Smooth muscle cell (in vitro differentiated cells): ENCODE measurements at regions not wholly inside any gene's neighbourhood (a gene's known extent, or its start where the extent isn't known, plus 50 kb on each side); places are given as distances from the start of the nearest gene placed in this dataset.

Experiments
- DNase-seq: peaks from one replicate; lab custom pipeline; 2025; ENCODE audit not compliant: unreplicated experiment; lab: John Stamatoyannopoulos, UW
- H2AFZ ChIP-seq: fragments of 200-600 bp; sonication (generic); 2 replicates; pipeline ENCODE4 v1.6.0; 2016; ENCODE audit warnings: antibody characterized with exemption, low read depth, mild to moderate bottlenecking
- H3F3A ChIP-seq: fragments of 200-600 bp; sonication (generic); 2 replicates; pipeline ENCODE4 v1.6.0; 2017; ENCODE audit warnings: antibody characterized with exemption, low read depth
- H3K27ac ChIP-seq: fragments of 200-600 bp; sonication (generic); 2 replicates; pipeline ENCODE4 v1.5.1; 2016; ENCODE audit warnings: low read depth, mild to moderate bottlenecking
- H3K27me3 ChIP-seq: fragments of 200-600 bp; sonication (generic); 2 replicates; pipeline ENCODE4 v1.6.1; 2016; ENCODE audit warnings: low read depth, mild to moderate bottlenecking
- H3K36me3 ChIP-seq: fragments of 200-600 bp; sonication (generic); 2 replicates; pipeline ENCODE4 v1.5.1; 2016; ENCODE audit warnings: low read depth
- H3K4me1 ChIP-seq: fragments of 200-600 bp; sonication (generic); 2 replicates; pipeline ENCODE4 v1.5.1; 2016; ENCODE audit warnings: low read depth
- H3K4me2 ChIP-seq: fragments of 200-600 bp; sonication (generic); 2 replicates; pipeline ENCODE4 v1.6.0; 2016; ENCODE audit warnings: mild to moderate bottlenecking
- H3K4me3 ChIP-seq: fragments of 200-600 bp; sonication (generic); 2 replicates; pipeline ENCODE4 v1.5.1; 2016; ENCODE audit warnings: mild to moderate bottlenecking
- H3K79me2 ChIP-seq: fragments of 200-600 bp; sonication (generic); 2 replicates; pipeline ENCODE4 v1.6.0; 2016; ENCODE audit warnings: low read depth, mild to moderate bottlenecking
- H3K9ac ChIP-seq: fragments of 200-600 bp; sonication (generic); 2 replicates; pipeline ENCODE4 v1.6.0; 2016; ENCODE audit warnings: low read depth
- H3K9me3 ChIP-seq: fragments of 200-600 bp; sonication (generic); replicated peaks from 2 replicates; pipeline ENCODE4 v1.5.1; 2016; ENCODE audit warnings: low read depth
- H4K20me1 ChIP-seq: fragments of 200-600 bp; sonication (generic); 2 replicates; pipeline ENCODE4 v1.6.0; 2016; ENCODE audit warnings: low read depth
- CTCF ChIP-seq: fragments of 200-600 bp; sonication (generic); IDR thresholded peaks from 2 replicates; pipeline ENCODE4 v1.5.1; 2017; ENCODE audit warnings: borderline replicate concordance, mild to moderate bottlenecking, antibody characterized with exemption; ENCODE audit not compliant: insufficient read depth, poor library complexity, severe bottlenecking
- WGBS: methylation state at CpG from one replicate; pipeline ENCODE4 v1.1.7; 2016; ENCODE audit warnings: low lambda C conversion rate; 5-methylcytosine and 5-hydroxymethylcytosine counted together

DNA sequence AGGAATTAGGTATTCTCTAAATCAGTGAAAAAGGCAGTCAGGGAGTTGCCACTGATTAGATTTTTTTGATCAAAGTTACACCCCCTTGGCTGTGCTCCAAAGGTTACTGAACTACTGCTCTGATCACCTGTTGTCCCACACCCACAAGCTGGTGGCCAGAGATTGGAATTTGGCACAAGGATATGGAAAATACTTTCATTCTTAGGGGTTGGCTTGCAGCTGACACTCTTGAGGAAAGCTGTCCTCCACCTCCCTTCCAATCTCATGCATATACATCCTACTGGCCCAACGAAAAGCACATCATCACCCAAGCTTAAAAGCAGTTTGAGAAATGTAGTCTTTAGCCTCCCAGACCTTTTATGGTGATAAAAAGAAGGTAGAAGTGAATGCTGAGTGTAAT lies 329.5 kb upstream of the CHAC2 start:
- Histone ChIP-seq H3K9me3 (no peaks in the 10 kb centered on the region), H4K20me1 (no peaks in the 10 kb centered on the region), H3K9ac (no peak overlapping the region), H3K4me3 (no peak overlapping the region), H3F3A (no peaks in the 10 kb centered on the region), H2AFZ (no peak overlapping the region), H3K4me2 (no peak overlapping the region), H3K27me3 (no peaks in the 10 kb centered on the region), H3K4me1 (peaks cover 7% of the 10 kb centered on the region), H3K36me3 (no peaks in the 10 kb centered on the region), H3K27ac (no peak overlapping the region), H3K79me2 (no peaks in the 10 kb centered on the region)
- no peak for DNase-seq
- no peak for TF ChIP-seq CTCF
- 86% methylated on average over 1 of the region's 1 CpG for WGBS

DNA sequence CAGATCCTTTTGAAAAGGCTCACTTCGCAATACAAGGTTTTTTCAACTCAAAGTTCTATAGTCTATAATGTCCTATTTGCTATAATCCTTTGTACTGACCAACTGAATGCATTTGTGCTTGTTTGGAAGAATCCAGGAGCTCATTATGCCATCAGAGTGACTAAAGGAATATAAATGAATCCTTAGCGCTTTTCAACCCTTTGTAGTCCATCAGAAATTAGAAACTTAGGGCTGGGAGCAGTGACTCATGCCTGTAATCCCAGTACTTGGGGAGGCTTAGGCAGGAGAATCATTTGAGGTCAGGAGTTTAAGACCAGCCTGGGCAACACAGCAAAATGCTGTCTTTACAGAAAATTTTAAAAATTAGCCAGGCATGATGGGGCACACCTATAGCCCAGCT lies 330.2 kb upstream of the CHAC2 start:
- Histone ChIP-seq H3K27ac (no peak overlapping the region), H3K4me3 (no peak overlapping the region), H3K36me3 (no peaks in the 10 kb centered on the region), H3K4me1 (peaks cover 7% of the 10 kb centered on the region), H3F3A (no peaks in the 10 kb centered on the region), H3K4me2 (no peak overlapping the region), H3K79me2 (no peaks in the 10 kb centered on the region), H3K27me3 (no peaks in the 10 kb centered on the region), H2AFZ (no peak overlapping the region), H3K9me3 (no peaks in the 10 kb centered on the region), H3K9ac (no peak overlapping the region), H4K20me1 (no peaks in the 10 kb centered on the region)
- DNase-seq: no peak
- 64% methylated on average over 2 of the region's 2 CpGs for WGBS
- TF ChIP-seq CTCF: no peak

GRCh38 chr2:53436882-53437281 lies 330.7 kb upstream of the CHAC2 start:
- H3K9me3 ChIP-seq: no peaks in the 10 kb centered on the region
- H3K27me3 ChIP-seq: no peaks in the 10 kb centered on the region
- no peak for TF ChIP-seq CTCF
- no peak for DNase-seq
- H3K4me2 ChIP-seq: no peak overlapping the region
- no peaks in the 10 kb centered on the region for H3F3A ChIP-seq
- H3K27ac ChIP-seq: no peak overlapping the region
- no peaks in the 10 kb centered on the region for H3K36me3 ChIP-seq
- H3K79me2 ChIP-seq: no peaks in the 10 kb centered on the region
- no peak overlapping the region for H2AFZ ChIP-seq
- no peaks in the 10 kb centered on the region for H4K20me1 ChIP-seq
- H3K9ac ChIP-seq: no peak overlapping the region
- H3K4me3 ChIP-seq: no peak overlapping the region
- H3K4me1 ChIP-seq: peaks cover 7% of the 10 kb centered on the region
- 91% methylated on average over 4 of the region's 4 CpGs for WGBS

DNA sequence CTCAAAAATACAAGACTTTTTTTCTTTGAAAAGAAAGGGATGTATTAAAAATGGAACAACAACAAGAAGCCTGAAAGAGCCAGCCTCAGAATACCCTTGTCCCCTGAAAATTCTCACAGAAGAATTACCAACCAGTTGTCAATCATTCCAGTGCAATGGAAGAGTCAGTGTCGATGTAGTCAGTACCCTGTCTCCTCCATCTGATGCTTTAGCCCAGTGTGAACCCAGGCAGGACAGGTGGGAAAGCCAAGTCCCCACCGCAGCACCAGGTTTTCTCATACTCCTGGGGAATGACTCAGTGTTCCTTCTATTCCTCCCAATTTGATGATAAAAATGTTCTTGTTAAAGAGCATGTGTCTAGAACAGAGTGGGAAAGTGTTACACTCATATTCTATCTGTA lies 332.0 kb upstream of the CHAC2 start:
- Histone ChIP-seq H3K9ac (no peak overlapping the region), H3K27me3 (no peaks in the 10 kb centered on the region), H3K27ac (no peak overlapping the region), H3K4me3 (no peak overlapping the region), H3K79me2 (no peaks in the 10 kb centered on the region), H4K20me1 (no peaks in the 10 kb centered on the region), H2AFZ (no peak overlapping the region), H3K9me3 (no peaks in the 10 kb centered on the region), H3K4me2 (no peak overlapping the region), H3K4me1 (peaks cover 7% of the 10 kb centered on the region), H3K36me3 (no peaks in the 10 kb centered on the region), H3F3A (no peaks in the 10 kb centered on the region)
- TF ChIP-seq CTCF: no peak
- DNase-seq: no peak
- WGBS: 77% methylated on average over 2 of the region's 2 CpGs
